Liver (tissue), 7 donors: ENCODE measurements at regions not wholly inside any gene's neighbourhood (a gene's known extent, or its start where the extent isn't known, plus 50 kb on each side); places are given as distances from the start of the nearest gene placed in this dataset.

ENCODE experiments used
- DNase-seq: peaks from one replicate; pipeline ENCODE4 v3.0.0-alpha.2; 2017; ENCODE audit warnings: low spot score
- H3K27ac ChIP-seq, 2 donors: one replicate each; pipeline ENCODE4 v1.7.0; 2013; ENCODE audit warnings: inconsistent platforms in 2 of 2, low read length in 2 of 2, control low read depth in 1 of 2, low read depth in 1 of 2, mild to moderate bottlenecking in 1 of 2
- H3K27me3 ChIP-seq, 4 donors: one replicate each; pipeline versions ENCODE4 v1.6.1 to v1.7.0; 2013; ENCODE audit warnings: low read length in 3 of 4, inconsistent platforms in 1 of 4, mild to moderate bottlenecking in 1 of 4, moderate library complexity in 1 of 4; ENCODE audit not compliant: control insufficient read depth in 4 of 4, insufficient read depth in 4 of 4
- H3K36me3 ChIP-seq, 4 donors: one replicate each; pipeline versions ENCODE4 v1.6.1 to v1.7.0; 2013; ENCODE audit warnings: low read length in 3 of 4, mild to moderate bottlenecking in 3 of 4, low read depth in 1 of 4, moderate library complexity in 1 of 4; ENCODE audit not compliant: control insufficient read depth in 4 of 4, insufficient read depth in 3 of 4
- H3K4me1 ChIP-seq, 4 donors: one replicate each; pipeline versions ENCODE4 v1.6.1 to v1.7.0; 2013; ENCODE audit warnings: low read length in 3 of 4, mild to moderate bottlenecking in 3 of 4, moderate library complexity in 1 of 4; ENCODE audit not compliant: control insufficient read depth in 4 of 4, insufficient read depth in 4 of 4
- H3K4me3 ChIP-seq, 3 donors: one replicate each; pipeline versions ENCODE4 v1.6.1 to v1.7.0; 2013; ENCODE audit warnings: low read length in 3 of 3, control low read depth in 1 of 3, low read depth in 1 of 3, mild to moderate bottlenecking in 1 of 3
- H3K9ac ChIP-seq, 2 donors: one replicate each; pipeline ENCODE4 v1.7.0; 2013; ENCODE audit warnings: low read length in 2 of 2, mild to moderate bottlenecking in 2 of 2, moderate library complexity in 2 of 2, control low read depth in 1 of 2, low read depth in 1 of 2
- H3K9me3 ChIP-seq, 4 donors: one replicate each; pipeline versions ENCODE4 v1.6.1 to v1.7.0; 2013; ENCODE audit warnings: low read length in 3 of 4; ENCODE audit not compliant: control insufficient read depth in 4 of 4
- EGR1 ChIP-seq, 2 donors: IDR thresholded peaks; 2 replicates each; pipeline ENCODE4 v1.6.1; 2016 to 2018; ENCODE audit warnings: antibody characterized with exemption in 2 of 2, low read depth in 2 of 2
- FOXA1 ChIP-seq: IDR thresholded peaks from 2 replicates; pipeline ENCODE4 v1.6.1; 2016; ENCODE audit warnings: antibody characterized with exemption
- FOXA2 ChIP-seq: IDR thresholded peaks from 2 replicates; pipeline ENCODE4 v1.6.1; 2016; ENCODE audit warnings: antibody characterized with exemption
- HNF4G ChIP-seq: IDR thresholded peaks from 2 replicates; pipeline ENCODE4 v1.6.1; 2016; ENCODE audit warnings: antibody characterized with exemption
- JUND ChIP-seq, 2 donors: IDR thresholded peaks; 2 replicates each; pipeline ENCODE4 v1.6.1; 2016; ENCODE audit warnings: antibody characterized with exemption in 2 of 2
- RXRA ChIP-seq, 2 donors: IDR thresholded peaks; 2 replicates each; pipeline ENCODE4 v1.6.1; 2017 to 2018; ENCODE audit warnings: antibody characterized with exemption in 2 of 2, mild to moderate bottlenecking in 1 of 2
- TAF1 ChIP-seq: conservative IDR thresholded peaks from 2 replicates; pipeline ENCODE4 v1.6.1; 2016; ENCODE audit warnings: antibody characterized with exemption, mild to moderate bottlenecking
- YY1 ChIP-seq: IDR thresholded peaks from 2 replicates; pipeline ENCODE4 v1.6.1; 2016; ENCODE audit warnings: antibody characterized with exemption, mild to moderate bottlenecking
- WGBS: extraction: QIAGEN DNeasy Blood & Tissue Kit; methylation state at CpG from one replicate; pipeline ENCODE4 v1.1.7; 2013; 5-methylcytosine and 5-hydroxymethylcytosine counted together
- TF ChIP-seq, protein P1 (sequence below): IDR thresholded peaks from 2 replicates; pipeline ENCODE4 v1.6.1; 2016; ENCODE audit warnings: antibody characterized with exemption
- TF ChIP-seq, protein P2 (sequence below): IDR thresholded peaks from 2 replicates; pipeline ENCODE4 v1.6.1; 2016; ENCODE audit warnings: antibody characterized with exemption
- TF ChIP-seq, protein P3 (sequence below): IDR thresholded peaks from 2 replicates; pipeline ENCODE4 v1.6.1; 2016; ENCODE audit warnings: antibody characterized with exemption
- TF ChIP-seq, protein P4 (sequence below): IDR thresholded peaks from 2 replicates; pipeline ENCODE4 v1.6.1; 2016; ENCODE audit warnings: antibody characterized with exemption, mild to moderate bottlenecking
- donor health status: healthy.
- donor health status: healthy.
- donor health status: healthy.
- donor health status: healthy.

- TF ChIP-seq, protein P1, sequence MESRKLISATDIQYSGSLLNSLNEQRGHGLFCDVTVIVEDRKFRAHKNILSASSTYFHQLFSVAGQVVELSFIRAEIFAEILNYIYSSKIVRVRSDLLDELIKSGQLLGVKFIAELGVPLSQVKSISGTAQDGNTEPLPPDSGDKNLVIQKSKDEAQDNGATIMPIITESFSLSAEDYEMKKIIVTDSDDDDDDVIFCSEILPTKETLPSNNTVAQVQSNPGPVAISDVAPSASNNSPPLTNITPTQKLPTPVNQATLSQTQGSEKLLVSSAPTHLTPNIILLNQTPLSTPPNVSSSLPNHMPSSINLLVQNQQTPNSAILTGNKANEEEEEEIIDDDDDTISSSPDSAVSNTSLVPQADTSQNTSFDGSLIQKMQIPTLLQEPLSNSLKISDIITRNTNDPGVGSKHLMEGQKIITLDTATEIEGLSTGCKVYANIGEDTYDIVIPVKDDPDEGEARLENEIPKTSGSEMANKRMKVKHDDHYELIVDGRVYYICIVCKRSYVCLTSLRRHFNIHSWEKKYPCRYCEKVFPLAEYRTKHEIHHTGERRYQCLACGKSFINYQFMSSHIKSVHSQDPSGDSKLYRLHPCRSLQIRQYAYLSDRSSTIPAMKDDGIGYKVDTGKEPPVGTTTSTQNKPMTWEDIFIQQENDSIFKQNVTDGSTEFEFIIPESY: no peak
Measured at GRCh38 chr19:31160336-31160926, 188.8 kb downstream of the TSHZ3 start (continued).

- Histone ChIP-seq H3K4me3 (no peak overlapping the region), H3K27me3 (no peaks in the 10 kb centered on the region), H3K36me3 (no peaks in the 10 kb centered on the region), H3K9me3 (no peaks in the 10 kb centered on the region), H3K4me1 (no peaks in the 10 kb centered on the region), H3K27ac (no peak overlapping the region), H3K9ac (no peak overlapping the region)
- DNase-seq: no peak
- TF ChIP-seq FOXA2: no peak
- TF ChIP-seq, protein P1: no peak
- TF ChIP-seq FOXA1: no peak
- TF ChIP-seq, protein P2, sequence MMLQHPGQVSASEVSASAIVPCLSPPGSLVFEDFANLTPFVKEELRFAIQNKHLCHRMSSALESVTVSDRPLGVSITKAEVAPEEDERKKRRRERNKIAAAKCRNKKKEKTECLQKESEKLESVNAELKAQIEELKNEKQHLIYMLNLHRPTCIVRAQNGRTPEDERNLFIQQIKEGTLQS: no peak
- no peak for TF ChIP-seq TAF1
- no peak for TF ChIP-seq RXRA (IDR thresholded peaks at IDR 0.05)
- TF ChIP-seq, protein P3, sequence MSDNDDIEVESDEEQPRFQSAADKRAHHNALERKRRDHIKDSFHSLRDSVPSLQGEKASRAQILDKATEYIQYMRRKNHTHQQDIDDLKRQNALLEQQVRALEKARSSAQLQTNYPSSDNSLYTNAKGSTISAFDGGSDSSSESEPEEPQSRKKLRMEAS: no peak
- TF ChIP-seq HNF4G: no peak
- TF ChIP-seq EGR1 (IDR thresholded peaks at IDR 0.05; ENCODE audit: low read depth in 2 of 2): no peak
- TF ChIP-seq, protein P4, sequence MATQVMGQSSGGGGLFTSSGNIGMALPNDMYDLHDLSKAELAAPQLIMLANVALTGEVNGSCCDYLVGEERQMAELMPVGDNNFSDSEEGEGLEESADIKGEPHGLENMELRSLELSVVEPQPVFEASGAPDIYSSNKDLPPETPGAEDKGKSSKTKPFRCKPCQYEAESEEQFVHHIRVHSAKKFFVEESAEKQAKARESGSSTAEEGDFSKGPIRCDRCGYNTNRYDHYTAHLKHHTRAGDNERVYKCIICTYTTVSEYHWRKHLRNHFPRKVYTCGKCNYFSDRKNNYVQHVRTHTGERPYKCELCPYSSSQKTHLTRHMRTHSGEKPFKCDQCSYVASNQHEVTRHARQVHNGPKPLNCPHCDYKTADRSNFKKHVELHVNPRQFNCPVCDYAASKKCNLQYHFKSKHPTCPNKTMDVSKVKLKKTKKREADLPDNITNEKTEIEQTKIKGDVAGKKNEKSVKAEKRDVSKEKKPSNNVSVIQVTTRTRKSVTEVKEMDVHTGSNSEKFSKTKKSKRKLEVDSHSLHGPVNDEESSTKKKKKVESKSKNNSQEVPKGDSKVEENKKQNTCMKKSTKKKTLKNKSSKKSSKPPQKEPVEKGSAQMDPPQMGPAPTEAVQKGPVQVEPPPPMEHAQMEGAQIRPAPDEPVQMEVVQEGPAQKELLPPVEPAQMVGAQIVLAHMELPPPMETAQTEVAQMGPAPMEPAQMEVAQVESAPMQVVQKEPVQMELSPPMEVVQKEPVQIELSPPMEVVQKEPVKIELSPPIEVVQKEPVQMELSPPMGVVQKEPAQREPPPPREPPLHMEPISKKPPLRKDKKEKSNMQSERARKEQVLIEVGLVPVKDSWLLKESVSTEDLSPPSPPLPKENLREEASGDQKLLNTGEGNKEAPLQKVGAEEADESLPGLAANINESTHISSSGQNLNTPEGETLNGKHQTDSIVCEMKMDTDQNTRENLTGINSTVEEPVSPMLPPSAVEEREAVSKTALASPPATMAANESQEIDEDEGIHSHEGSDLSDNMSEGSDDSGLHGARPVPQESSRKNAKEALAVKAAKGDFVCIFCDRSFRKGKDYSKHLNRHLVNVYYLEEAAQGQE: no peak
- no peak for TF ChIP-seq YY1
- TF ChIP-seq JUND (IDR thresholded peaks at IDR 0.05): no peak
- 70% methylated on average over 1 of the region's 1 CpG for WGBS
Measured at GRCh38 chr19:31154021-31154420, 195.2 kb downstream of the TSHZ3 start.

DNA sequence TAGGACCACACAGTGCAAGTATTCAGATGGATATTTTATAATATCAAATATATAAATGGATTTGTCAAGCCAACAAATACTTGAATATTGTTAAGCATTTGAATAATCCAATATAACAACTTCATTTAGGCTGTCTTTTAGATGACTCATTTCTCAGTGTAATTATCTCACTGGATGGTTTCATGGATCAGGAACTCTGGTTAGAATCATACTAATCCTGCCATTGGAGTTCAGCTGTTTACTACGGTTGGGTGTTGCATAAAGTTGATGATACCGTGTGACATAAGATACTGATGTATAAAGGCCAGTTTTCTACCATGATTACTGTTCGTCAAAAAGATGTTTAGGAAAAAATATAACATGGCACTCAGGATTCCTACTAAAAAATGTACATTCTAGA is 196.3 kb downstream of the TSHZ3 start:
- H3K4me1 ChIP-seq: no peaks in the 10 kb centered on the region
- 88% methylated on average over 3 of the region's 3 CpGs for WGBS
- no peaks in the 10 kb centered on the region for H3K27me3 ChIP-seq
- no peaks in the 10 kb centered on the region for H3K36me3 ChIP-seq
- no peak overlapping the region for H3K9ac ChIP-seq
- H3K9me3 ChIP-seq: no peaks in the 10 kb centered on the region
- no peak overlapping the region for H3K4me3 ChIP-seq
- DNase-seq: no peak
- H3K27ac ChIP-seq: no peak overlapping the region
- TF ChIP-seq FOXA2: no peak
- TF ChIP-seq, protein P1: no peak
